ENCODE measurements at regions not wholly inside any gene's neighbourhood (a gene's known extent, or its start where the extent isn't known, plus 50 kb on each side); places are given as distances from the start of the nearest gene placed in this dataset.

DNA sequence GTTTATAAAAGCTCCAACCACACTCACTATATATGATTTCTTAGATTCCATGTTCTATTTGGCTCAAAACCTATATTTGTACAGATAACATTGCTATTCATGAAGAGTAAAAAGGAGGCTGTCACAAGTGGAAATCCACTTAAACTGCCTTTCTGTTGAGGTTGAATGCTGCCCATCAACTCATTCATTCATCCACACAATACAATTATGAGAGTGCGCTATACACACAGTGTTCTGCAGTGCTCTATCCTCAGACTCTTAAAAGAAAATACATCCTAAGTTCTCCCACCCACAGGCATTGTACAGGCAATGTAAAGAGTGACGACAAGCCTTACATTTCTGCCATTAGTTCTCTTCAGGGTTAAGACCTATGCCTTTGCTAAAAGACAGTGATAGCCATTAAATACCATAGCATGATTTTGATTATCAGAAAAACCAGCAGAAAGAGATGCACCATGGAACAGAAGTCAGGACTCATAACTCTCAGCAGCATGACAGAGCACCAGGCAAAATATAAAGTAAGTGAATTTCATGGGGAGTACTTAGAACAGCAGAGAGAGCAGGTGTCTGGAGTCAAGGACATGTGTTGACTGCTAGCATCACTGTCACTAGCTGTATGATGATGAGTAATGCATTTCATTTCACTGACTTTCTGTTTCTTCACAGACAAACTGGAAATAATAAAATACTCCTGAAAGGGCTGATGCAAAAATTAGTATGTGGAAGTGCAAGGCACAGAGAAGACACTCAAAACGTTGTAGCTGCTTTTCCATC is 218.0 kb downstream of the RBM26 start:
- TF ChIP-seq, protein P1, sequence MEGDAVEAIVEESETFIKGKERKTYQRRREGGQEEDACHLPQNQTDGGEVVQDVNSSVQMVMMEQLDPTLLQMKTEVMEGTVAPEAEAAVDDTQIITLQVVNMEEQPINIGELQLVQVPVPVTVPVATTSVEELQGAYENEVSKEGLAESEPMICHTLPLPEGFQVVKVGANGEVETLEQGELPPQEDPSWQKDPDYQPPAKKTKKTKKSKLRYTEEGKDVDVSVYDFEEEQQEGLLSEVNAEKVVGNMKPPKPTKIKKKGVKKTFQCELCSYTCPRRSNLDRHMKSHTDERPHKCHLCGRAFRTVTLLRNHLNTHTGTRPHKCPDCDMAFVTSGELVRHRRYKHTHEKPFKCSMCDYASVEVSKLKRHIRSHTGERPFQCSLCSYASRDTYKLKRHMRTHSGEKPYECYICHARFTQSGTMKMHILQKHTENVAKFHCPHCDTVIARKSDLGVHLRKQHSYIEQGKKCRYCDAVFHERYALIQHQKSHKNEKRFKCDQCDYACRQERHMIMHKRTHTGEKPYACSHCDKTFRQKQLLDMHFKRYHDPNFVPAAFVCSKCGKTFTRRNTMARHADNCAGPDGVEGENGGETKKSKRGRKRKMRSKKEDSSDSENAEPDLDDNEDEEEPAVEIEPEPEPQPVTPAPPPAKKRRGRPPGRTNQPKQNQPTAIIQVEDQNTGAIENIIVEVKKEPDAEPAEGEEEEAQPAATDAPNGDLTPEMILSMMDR (IDR thresholded peaks at IDR 0.05; ENCODE audit: poor library complexity, severe bottlenecking) = no peak
- TF ChIP-seq TAF1 (IDR thresholded peaks at IDR 0.05; ENCODE audit: low read depth) (no peak), EP300 (conservative IDR thresholded peaks at IDR 0.05; ENCODE audit: poor library complexity, severe bottlenecking) (peak; percentile 63)
